GM18861 (cell line): ENCODE measurements at regions not wholly inside any gene's neighbourhood (a gene's known extent, or its start where the extent isn't known, plus 50 kb on each side); places are given as distances from the start of the nearest gene placed in this dataset.

ENCODE experiments used
- ATAC-seq: cut with Tn5 transposase; IDR thresholded peaks from one replicate; pipeline ENCODE4 v1.9.1; 2021; ENCODE audit not compliant: unreplicated experiment

DNA sequence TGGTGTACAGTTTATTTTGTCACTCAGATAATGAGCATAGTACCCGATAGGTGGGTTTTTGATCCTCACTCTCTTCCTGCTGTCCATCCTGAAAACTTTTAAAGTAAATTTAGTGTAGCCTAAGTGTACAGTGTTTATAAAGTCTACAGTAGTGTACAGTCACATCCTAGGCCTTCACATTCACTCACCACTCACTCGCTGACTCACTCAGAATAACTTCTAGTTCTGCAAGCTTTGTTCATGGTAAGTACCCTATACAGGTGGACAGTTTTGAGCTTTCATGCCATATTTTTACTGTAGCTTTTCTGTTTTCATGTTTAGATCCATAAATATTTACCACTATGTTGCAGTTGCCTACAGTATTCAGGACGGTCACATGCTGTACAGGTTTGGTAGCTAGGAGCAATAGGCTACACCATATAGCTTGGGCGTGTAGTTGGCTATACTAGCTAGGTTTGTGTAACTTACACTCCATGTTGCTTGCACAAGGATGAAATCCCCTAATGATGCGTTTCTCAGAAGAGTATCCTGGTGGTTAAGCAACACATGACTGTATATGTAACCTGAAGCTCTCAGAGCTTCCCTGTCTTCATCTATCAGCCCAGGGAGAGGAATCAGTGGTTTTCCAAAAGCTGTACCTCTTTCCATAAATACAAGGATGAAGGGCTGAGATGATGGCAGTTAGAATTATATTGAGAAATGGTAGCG lies 87.6 kb upstream of the SLC25A26 start:
- ATAC-seq, result no peak

DNA sequence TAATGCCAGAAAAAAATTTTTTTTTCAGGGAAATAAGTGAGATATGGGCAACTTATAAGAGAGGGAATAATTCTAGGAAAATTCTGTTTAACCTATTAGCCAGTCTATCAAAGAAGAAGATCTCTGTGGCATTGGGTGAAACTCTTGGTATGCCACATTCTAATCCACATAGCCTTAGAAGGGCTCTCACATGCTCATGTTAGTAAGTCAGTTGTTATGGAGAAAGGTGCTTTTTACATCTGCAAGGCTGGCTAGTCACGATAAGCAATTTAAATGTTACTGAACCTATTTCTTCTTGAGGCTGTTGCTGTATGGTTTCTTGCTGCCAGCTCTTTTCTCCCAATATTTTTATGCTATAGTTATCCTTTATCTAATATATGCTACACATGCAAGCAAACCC lies 89.9 kb upstream of the MAGI1 start:
- ATAC-seq, result no peak

DNA sequence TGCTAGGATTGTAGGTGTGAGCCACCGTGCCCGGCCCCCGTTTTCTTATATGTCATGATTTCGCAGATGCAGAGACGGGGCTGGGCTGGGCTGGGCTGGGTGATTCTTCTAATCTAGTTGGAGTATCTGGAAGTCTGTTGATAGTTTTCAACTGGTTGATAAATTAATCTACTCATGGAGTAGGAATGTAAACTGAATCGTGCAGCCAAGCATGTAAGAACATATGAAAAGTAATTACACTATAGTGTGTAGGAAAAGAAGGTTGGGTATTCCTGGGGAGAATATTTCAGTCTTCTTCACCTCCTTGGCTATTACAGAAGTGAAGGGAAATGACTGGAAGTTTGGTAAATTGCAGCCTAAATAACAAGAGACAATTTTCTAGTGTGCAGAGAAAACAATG lies 82.6 kb upstream of the MAGI1 start:
- ATAC-seq, result no peak

DNA sequence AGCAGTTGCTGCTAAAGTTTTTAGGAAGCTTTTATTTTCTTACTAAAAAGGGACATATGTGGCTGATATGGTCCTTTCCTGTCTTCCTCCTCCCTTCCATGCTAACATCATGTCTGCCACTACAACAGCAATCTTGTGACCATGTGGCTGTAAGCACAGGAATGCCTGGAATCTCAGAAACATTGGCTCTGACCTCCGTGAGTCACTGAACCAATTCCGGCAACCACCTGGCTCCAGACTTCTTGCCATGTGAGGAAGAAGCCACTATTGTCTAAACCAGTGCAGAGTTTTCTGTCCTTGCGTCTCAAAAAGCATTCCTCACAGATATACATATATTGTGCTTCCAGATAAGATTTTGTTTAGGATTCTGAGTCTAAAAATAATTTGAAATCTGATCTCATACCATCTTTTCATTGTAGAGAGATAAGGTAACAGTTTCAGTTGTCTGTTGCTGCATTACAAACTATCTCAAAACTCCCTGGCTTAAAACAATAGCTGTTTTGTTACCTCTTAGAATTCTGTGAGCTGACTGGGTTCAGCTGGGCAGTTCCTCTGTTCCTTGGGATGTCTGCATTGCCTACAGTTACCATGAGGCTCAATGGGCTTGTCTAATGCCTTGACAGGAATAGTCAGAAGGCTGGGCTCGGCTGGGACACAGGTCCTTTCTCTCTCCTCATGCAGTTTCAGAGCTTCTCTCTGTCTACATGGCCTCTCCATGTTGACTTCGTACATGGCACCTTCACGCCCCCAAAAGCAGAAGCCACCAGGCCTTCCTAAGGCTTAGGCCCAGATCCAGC lies 77.3 kb upstream of the MAGI1 start:
- ATAC-seq, result no peak

DNA sequence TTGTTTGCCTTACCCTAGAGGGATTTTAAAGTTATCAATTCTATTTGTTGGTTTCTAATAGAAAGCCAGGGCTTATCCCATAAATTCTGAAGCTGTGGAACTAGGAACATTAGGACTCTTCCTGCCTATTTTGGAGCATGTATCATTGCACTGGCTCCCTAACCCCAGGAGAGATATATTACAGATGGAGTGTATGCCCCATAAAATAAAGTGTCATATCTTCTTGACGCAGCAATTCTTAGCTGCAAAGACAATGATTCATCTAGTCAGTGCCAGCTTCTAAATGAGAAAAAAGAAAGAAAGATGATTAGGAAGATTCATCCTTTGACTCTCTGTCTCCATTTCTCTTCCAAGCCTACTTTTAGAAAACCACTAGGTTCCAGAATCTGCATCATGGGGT lies 74.8 kb upstream of the MAGI1 start:
- ATAC-seq, result no peak

DNA sequence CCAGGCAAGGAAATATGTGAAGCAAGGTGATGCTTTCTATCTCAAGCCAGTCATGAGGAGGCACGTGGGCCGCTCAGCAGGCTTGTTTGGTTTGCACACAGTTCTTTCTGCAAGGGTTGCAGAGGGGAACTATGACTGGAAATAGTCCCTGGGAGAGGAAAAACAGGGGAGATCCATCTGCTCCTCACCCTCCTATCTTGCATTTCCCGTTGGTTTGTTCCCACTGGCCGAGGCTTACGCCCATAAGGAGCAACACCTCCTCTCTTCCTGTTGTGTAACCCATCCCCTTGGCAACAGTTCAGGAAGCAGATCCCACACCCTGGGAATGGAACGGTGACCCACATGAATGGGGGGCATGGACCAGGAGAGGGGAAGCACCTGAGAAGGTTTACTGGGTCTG lies 72.1 kb upstream of the MAGI1 start:
- ATAC-seq, result no peak

DNA sequence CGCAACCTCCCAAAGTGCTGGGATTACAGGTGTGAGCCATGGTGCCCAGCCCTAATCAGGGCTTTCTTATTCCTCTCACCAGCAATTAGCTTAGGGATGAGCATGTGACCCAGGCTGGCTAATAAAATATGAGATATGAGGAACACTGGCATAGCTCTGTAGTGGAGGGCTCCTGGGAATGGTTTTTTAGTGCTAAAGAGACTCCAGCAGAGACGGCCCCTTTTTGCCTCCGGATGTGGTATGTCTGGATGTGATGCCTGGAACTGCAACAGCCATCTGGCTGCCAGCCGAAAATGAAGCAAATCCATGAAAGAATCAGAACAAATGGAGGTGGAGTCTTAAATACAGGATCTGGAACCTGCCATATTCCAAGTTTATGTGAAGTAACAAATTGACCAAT lies 69.1 kb upstream of the MAGI1 start:
- no peak for ATAC-seq

DNA sequence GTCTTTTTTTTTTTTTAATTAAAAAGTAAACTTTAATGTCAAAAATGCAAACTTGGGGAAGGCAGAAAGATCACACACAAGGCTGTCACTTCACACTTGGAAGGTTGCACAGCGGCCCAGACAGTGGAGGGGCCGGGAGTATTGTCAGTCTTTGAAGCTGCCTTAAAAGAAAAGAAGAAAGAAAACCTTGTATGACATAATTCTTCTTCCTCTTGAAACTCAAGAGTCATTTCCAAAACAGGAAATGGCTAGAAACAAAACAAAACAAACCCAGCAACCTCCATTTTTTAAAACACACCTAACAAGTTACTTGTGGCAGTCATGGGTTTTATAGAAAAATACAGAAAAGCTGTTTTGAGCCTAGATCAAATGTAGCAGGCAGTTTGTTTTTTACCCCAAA lies 68.1 kb upstream of the MAGI1 start:
- ATAC-seq, result no peak

DNA sequence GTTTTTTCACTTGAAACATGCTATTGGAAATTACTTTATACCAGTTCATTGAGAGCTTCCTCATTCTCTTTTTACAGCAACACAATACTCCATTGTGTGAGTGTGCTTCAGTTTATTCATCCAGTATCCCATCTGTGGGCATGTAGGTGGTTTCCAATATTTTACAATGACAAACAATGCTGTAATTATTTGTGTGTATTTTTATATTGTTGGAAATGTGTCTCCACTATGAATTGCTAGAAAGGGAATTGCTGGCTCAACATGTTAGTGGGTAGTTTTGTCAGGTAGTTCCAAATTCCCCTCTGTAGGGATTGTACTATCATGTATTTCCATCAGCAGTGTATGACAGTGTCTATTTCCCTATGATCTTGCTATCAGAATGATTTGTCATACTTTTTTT lies 65.8 kb upstream of the MAGI1 start:
- ATAC-seq, result no peak

DNA sequence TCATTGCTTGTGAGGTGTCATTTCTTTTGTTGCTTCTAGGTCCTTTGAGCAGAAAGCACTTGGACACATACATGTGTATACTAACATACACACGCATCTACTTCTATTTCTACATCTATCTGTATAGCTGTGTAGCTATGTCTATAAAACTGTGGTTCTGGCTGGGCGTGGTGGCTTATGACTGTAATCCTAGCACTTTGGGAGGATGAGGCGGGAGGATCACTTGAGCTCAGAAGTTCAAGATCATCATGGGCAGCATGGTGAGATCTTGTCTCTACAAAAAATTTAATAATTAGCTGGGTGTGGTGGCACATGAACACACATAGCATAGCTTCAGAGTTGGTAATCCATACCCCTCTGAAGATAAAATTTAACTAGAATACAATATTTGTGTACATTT lies 65.0 kb upstream of the MAGI1 start:
- ATAC-seq, result no peak

DNA sequence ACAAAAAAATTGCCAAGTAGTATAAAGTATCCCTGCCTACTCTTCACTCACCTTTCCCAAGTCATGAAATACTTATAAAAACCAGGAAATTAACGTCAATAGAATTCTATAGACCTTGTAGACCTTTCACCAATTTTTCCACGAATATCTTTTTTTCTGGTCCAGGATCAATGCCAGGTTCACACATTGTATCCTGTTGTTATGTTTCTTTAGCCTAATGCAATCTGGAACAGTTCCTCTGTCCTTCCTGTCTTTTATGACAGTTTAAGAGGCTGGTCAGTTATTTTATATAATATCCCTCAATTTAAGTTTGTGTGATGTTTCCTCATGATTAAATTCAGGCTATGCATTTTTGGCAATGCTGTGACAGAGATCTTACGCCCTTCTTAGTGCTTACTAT lies 63.2 kb upstream of the MAGI1 start:
- no peak for ATAC-seq

DNA sequence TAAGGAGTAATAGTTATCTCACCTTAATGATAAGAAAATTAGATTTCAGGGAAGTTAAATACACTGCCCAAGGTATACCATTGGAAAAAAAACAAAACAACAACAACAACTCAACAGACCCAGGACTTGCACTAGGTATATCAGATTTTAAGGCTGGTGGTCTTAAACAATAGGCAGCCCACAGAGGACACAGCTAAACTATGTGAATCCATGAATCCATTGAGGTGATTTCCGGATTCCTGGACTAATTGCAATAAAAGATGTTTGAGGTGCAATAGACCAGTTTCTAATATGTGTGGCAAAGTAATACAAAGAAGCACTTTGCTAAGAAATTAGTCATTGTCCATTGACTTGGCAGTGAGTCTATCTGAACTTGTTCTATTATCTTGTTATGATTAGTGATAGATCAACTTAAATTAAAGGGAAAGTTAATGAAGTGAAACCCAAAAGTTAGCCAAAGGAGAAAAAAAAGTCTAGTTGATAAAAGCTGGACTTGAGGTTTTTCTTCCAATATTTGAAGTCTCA lies 60.9 kb upstream of the MAGI1 start:
- no peak for ATAC-seq

DNA sequence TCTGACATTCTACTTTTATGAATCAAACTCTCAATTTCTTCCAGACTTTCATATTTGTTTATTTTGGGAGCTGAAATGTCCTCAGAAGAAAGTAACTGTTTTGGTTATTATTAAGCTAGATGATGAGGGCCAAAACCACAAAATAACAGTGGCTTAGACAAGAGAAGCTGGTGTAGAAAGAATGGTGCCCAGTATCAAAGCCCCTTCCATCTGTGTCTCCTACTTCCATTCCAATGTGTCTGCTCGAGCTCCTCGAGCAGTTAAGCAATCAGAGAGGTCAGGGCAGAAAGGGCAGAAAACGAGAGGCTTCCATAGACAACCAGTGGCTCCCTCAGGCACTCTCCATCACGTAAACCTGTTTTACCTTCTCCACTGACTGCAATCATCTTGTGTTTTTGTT lies 59.7 kb upstream of the MAGI1 start:
- no peak for ATAC-seq

DNA sequence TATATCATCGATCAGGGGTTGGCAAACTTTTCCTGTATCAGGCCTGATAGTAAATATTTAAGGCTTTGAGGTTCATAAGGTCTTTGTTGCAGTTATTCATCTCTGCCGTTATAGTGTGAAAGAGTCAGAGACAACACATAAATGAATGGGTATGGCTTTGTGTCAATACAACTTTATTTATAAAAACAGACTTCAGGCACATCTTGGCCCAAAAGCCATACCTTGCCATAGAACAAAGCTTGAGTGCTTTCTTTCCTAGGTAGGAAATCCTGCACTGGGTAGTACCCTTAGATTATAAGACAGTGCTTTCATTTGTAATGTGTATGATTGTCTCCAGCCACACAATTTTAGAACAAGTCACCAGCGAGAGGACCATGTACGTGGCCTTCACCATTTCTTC lies 58.9 kb upstream of the MAGI1 start:
- no peak for ATAC-seq

DNA sequence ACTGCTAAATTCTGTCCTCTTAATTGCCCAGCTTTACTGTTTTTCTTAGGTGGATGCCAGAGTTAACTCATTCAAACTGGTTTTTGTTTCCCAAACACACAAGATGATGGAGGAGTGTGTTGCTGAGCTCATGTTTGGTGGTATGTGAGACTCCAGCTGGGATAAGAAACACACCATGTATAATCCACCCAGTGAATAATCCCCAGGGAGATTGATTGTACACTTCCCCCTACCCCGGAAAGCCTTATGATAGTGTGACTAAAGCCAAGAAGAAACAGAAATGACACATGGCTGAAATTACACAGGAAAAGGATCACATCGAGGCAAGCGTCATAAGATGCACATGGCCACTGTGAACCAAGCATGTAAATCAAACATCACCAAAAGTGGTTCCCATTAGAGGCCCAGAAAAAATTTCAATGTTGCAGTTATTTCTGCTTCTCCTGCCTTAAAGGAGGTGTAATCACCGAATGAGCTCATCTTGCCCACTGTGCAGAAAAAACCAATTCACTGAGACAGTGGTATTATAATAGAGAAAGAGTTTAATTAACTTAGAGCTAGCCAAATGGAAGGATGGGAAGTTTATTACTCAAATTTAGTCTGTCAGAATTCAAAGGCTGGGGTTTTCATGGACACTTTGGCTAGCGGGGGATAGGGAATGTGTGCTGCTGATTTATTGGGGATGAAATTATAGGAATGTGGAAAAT lies 56.7 kb upstream of the MAGI1 start:
- no peak for ATAC-seq

DNA sequence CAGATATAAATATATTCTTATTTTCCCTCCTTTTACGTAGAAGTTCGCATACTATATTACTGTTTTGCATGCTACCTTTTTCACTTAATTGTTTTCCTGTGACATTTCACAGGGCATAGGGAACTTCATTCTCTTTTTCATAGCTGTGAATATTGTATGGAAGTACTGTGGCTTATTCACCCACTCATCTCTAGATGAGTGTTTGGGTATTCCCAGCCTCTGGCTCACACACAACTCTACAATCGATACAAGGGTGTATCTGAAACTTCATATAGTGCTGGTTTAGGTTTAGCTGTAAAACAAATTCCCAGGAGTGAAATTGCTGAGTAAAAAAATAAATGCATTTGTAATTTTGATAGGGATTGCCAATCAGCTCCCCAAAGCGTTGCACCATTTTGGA lies 55.3 kb upstream of the MAGI1 start:
- no peak for ATAC-seq

DNA sequence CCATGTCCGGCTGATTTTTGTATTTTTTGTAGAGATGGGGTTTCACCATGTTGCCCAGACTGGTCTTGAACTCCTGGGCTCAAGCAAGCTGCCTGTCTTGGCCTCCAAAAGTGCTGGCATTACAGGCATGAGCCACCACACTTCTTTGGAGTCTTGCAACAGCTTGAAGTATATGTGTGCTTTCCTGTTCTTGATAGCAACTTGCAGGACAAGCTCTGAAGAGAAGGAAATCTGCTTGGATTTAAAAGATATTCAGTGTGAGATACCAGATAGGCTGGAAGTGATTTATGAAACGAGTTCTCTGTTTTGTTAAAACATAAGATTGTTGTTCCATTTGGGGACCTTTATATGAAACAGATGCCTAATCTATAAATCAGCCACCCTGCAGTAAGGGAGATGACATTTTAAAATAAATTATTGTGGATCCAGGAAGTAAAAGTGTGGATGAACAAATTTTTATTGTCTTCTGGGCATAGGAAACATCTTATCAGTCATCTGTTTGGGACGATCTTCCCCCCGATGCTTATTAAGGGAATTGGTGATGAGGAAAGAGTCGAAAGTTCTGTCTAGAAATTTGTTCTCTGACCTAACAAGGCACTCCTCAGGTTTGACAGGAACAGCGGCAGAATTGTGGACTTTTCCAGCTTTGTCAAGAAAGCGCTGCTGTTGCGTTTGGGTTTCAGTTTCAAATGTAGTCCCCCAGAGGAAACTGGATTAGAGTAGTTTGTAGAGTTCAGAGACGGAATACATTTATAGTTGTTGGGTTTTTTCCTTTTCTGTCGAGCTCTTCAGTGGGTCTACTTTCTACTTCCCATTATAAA lies 53.7 kb upstream of the MAGI1 start:
- ATAC-seq, result no peak
